ENCODE measurements at regions not wholly inside any gene's neighbourhood (a gene's known extent, or its start where the extent isn't known, plus 50 kb on each side); places are given as distances from the start of the nearest gene placed in this dataset.
"Not testable (repeated sequence)": the region's sequence is repeated elsewhere in the genome, so short reads cannot be mapped to it uniquely, and the experiment has no call there.

DNA sequence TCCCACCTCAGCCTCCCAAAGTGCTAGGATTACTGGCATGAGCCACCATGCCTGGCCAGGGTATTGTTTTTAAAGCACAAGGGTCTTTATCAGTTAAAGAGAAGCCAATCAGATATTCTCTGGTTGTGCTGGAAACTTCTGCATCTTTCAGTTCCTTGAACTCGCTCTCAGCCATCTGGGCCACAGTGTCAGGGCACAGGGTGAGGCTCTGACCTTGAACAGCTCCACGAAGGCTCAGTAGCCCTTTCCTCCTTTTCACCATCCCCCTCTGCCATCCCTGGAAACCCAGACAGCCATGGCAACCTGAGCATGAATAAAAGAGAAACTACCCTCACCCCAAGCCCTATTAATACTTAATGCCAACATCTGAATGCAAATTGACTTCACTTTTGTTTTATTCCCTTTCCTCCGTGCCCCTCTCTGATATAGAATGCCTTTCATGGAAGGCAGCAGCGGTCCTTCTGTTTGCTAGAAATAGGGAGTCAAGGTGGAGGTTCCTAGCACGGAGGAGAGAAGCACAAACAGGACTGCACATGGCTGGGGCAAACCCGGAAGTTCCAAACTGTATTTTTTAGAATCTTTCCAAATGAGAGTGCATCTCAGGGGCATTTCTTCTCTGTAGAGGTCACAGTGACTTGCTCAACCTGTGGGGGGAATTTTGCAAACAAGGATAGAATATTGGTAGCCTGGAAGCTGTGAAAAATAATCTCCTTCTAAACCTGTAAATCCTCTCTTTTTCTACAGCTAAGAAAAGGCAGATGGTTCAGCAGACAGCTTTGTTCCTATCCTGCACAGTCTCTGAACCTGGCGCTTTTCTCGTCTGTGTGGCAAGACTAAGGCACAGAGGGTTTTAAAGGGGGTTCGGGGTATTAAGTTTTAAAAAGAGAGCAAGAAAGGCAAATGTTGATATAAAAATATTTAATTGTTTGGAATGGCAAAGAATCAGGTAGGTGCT lies 176.4 kb upstream of the RREB1 start:
- in situ Hi-C loops (cut with MboI; ENCODE audit: low sequenced_read_pairs): no loop called here

DNA sequence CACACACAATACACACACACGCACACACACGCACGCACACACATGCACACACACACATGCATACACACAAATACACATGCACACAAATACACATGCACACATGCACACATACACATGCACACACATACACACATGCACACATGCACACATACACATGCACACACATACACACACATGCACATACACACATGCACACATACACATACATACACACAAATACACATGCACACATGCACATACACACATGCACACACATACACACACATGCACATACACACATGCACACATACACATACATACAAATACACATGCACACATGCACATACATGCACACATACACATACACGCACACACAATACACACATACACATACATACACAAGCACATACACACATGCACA lies 175.4 kb upstream of the RREB1 start:
- in situ Hi-C loops (cut with MboI; ENCODE audit: low sequenced_read_pairs): no loop called here

DNA sequence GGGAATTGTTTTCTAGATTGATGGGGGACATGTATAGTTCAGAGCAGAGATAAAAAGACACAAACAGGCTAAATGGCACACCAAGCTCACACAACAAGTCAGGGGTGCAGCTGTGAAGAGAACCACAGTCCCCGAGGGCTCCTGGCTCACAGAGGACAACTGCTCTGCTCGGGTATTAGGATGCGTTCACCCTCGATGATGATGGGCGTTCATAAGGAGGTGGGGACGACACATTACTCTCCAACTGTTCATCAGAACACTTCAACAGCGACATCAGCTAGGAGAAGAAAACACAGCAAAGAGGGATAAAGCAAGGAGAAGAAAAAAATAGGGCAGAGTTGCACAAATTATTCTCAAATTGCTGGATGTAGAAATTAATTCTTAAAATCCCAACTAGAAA lies 174.8 kb upstream of the RREB1 start:
- in situ Hi-C loops (cut with MboI; ENCODE audit: low sequenced_read_pairs): no loop called here

DNA sequence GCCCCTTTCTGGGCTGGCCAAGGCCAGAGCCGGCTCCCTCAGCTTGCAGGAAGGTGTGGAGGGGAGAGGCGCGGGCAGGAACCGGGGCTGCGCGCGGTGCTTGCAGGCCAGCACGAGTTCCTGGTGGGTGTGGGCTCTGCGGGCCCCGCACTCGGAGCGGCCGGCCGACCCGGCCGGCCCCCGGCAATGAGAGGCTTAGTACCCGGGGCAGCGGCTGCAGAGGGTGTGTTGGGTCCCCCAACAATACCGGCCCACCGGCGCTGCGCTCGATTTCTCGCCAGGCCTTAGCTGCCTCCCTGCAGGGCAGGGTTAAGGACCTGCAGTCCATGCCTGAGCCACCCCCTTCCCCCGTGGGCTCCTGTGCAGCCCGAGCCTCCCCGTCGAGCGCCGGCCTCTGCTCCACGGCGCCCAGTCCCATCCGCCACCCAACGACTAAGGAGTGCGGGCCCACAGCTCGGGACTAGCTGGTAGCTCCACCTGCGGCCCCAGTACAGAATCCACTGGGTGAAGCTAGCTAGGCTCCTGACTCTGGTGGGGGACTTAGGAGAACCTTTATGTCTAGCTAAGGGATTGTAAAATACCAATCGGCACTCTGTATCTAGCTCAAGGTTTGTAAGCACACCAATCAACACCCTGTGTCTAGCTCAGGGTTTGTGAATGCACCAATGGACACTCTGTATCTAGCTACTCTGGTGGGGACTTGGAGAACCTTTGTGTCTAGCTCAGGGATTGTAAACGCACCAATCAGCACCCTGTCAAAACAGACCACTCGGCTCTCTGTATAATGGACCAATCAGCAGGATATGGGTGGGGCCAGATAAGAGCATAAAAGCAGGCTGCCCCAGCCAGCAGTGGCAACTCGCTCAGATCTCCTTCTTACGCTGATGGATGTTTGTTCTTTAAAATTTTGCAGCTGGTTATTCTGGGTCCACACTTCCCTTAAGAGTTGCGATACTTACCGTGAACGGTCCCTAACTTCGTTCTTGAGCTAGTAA lies 167.4 kb upstream of the RREB1 start:
- in situ Hi-C loops (cut with MboI; ENCODE audit: low sequenced_read_pairs): no loop called here

DNA sequence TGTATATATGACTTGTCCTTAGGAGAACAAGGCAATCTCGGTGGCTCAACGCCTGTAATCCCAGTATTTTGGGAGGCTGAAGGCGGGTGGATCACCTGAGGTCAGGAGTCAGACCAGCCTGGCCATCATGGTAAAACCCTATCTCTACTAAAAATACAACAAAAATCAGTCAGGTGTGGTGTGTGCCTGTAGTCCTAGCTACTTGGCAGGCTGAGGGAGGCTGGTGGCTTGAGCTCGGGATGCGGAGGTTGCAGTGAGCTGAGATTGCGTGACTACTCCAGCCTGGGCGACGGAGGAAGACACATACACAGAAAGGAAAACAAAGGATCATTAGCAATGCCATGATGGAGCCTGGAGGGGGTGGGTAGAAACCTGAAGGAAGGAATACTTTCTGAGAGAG lies 166.6 kb upstream of the RREB1 start:
- in situ Hi-C loops (cut with MboI; ENCODE audit: low sequenced_read_pairs): no loop called here

DNA sequence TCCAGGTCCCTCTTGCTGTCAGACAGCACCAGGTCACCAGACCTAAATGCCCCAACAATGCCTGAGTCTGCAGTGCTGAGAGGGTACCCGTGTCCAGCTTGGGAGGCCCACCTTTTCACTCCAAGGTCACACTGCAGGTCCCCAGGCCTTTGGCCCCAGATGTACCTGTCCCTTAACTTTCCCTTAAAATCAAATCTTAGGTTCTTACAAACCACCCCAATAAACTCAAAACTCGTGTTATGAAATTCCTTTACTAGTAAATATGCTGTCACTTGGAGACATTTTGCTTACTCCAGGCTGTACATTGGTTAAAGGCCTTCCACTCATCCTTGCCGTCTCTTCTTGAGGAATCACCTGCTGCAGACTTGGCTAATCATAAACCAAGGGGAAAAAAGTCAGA lies 165.7 kb upstream of the RREB1 start:
- in situ Hi-C loops (cut with MboI; ENCODE audit: low sequenced_read_pairs): no loop called here

DNA sequence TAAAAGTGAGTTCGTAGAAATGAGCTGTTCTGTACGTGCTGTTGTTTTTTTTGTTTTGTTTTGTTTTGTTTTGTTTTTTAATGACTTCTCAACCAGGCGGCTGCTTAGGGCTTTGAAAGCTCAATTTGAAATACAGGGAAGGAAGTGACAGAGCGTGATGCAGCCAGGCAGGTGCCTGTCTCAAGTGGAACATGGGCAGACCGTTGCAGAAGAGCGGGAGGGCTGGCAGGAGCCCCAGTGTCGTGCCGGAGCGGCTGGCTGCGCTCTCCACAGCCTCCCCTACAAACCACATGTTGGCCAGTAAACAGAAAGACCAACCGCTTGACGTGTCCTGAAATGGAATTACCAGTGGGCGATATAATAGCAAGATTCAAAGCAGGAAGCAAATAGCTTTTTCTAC lies 164.9 kb upstream of the RREB1 start:
- in situ Hi-C loops (cut with MboI; ENCODE audit: low sequenced_read_pairs): no loop called here

DNA sequence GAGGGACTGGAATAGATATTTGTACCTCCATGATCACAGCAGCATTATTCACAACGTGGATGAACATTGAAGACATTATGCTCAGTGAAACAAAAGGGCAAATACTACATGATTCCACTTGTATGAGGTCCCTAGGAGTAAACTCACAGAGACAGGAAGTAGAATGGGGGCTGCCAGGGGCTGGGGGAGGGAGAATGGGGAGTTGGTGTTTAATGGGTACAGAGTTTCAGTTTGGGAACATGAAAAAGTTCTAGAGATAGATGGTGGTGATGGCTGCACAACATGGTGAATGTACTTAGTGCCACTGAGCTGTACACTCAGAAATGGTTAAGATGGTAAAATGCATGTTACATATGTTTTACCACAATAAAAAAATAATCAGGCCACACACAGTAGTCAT lies 164.3 kb upstream of the RREB1 start:
- in situ Hi-C loops (cut with MboI; ENCODE audit: low sequenced_read_pairs): no loop called here

DNA sequence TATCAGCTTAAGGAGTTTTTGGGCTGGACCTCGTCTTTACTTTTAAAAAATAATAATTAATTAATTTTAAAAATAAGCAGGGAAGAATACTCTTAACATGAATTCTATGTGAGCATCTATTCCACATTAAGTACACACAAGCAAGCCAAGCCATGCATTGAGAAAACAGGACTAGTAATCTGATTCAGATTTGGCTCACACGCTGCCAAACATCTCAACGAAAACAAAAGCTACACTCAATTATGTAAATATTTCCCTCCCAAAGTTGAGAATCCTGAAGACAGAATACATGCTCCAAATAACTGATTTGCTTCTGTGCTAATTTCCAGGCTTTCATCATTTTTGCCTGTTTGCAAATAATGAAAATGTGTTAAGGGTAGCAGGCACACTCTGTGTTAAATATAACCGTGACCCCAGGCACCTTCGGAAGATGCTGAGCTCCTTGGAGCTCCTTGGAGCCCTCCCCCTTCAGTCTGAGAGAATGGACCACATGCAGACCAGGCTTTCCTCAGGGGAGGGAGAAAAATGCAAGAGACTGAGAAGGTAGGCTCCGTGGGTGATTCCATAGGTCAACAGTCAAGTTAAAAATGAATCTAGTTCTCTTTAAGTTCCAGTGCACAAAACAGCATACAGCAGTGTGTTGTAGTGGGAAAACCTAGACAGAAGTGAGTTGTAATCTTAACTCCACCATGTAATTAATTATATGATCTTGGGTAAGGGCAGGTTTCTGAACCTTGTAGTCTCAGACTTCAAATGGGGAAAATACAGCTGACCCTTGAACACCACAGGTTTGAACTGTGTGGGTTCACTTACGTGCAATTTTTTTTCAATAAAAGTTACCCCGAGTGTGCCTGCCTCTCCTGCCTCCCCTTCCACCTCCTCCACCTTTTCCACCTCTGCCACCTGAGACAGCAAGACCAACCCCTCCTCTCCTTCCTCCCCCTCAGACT lies 161.3 kb upstream of the RREB1 start:
- in situ Hi-C loops (cut with MboI; ENCODE audit: low sequenced_read_pairs): no loop called here

DNA sequence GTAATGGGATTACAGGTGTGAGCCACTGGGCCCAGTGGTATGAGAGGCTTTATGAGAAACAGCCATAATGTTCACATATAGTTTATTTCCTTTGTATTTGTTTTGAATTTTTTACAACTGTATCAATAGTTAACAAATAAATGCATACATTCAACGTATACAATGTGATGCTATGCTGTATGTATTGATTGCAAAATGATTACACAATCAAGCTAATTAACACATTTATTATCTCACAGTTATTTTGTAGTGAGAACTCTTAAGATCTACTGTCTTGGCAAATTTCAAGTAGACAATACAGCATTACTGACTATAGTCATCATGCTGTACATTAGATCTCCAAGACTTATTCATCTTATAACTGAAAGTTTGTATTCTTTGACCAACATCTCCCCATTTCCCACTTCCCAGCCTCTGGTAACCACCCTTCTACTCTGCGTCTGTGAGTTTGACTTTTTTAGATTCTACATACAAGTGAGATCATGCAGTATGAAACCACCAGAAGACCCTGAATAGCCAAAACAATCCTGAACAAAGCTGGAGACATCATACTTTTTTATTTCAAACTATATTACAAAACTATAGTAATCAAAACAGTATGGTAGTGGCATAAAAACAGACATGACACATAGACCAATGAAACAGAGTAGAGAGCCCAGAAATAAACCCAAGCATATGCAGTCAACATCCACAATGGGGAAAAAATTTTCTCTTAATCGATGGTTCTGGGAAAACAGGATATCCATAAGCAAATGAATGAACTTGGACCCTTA lies 157.2 kb upstream of the RREB1 start:
- in situ Hi-C loops (cut with MboI; ENCODE audit: low sequenced_read_pairs): no loop called here

DNA sequence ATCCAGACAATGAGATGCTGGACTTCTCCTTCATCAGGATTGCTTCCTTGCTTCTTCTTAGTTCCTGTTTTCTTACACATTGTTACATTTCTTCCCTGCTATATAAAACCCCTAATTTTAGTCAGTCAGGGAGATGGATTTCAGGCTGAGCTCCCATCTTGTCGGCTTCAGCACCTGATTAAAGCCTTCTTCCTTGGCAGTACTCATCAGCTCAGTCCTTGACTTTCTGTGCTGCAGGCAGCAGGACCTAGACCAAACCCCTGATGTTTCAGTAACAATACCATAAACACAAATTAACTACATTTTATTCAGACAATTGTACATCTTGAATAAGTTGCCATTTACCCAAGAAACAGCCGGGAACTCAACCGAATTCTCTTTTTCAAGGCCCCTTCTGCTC lies 156.4 kb upstream of the RREB1 start:
- in situ Hi-C loops (cut with MboI; ENCODE audit: low sequenced_read_pairs): no loop called here

DNA sequence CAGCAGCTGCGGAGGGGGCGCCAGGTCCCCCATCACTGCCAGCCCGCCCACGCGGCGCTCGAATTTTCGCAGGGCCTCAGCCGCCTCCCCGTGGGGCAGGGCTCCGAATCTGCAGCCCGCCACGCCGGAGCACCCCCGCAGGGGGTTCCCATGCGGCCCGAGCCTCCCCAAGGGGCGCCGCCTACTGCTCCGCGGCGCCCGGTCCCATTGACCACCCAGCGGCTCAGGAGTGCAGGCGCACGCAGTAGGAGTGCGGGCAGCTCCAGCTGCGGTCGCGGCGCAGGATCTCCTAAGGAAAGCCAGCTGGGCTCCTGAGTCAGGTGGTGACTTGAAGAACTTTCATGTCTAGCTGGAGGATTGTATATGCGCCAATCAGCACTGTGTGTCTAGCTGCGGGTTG lies 155.3 kb upstream of the RREB1 start:
- in situ Hi-C loops (cut with MboI; ENCODE audit: low sequenced_read_pairs): no loop called here

DNA sequence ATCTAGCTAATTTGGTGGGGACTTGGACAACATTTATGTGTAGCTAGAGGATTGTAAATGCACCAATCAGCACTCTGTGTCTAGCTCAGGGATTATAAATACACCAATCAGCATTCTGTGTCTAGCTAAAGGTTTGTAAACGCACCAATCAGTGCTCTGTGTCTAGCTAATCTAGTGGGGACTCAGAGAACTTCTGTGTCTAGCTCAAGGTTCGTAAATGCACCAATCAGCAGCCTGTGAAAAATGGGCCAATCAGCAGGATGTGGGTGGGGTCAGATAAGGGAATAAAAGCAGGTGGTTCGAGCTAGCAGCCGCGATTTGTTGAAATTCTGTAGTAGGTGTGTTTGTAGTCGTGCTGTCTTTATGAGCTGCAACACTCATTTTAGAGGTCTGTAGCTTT lies 154.8 kb upstream of the RREB1 start:
- in situ Hi-C loops (cut with MboI; ENCODE audit: low sequenced_read_pairs): not testable (repeated sequence)

DNA sequence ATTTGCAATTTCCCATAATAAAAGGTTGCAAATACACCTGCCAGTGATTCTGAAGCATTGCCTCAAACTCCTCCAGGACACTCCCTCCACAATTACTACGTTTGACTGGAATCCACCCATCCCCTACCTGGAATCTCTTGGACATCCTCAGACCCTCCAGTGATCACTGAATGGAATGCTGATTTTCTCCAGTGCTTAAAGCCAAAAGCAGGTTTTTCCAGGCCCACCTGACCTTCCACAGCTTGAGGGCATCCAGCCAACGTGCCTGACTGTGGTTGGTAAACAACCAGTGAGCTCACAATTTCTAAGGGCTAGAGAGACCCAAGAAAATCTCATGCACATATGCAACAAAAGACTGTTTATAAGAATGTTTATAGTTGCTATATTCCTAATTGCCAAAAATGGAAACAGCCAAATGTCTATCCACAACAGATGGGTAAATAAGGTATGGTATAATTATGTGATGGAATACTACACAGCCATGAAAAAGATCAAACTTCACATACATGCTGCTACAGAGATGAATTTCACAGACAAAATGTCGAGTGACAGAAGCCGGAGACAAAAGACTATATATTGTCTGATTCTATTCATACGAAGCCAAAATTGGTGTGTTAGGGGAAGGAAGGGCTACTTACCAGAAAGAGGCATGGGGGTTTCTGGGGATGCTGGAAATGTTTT lies 147.1 kb upstream of the RREB1 start:
- in situ Hi-C loops (cut with MboI; ENCODE audit: low sequenced_read_pairs): no loop called here

DNA sequence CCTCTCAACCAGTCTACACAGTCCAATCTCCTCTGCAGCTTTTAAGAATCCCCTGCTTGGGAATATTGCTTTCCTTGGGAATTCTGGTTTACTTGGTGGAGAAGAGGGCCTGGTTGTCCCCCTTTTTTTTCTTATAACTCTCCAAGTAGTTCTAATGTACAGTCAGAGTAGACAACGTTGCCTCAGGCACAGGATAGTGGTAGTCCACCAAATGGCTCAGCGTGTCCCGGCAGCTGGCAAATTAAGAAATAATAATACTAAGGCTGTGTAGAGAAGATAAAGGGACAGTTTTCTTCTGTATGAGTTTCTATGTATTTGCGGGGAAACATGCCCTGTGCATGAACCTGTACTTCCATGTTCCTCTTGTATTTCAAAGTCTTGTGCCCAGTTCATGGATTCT lies 145.7 kb upstream of the RREB1 start:
- in situ Hi-C loops (cut with MboI; ENCODE audit: low sequenced_read_pairs): no loop called here

DNA sequence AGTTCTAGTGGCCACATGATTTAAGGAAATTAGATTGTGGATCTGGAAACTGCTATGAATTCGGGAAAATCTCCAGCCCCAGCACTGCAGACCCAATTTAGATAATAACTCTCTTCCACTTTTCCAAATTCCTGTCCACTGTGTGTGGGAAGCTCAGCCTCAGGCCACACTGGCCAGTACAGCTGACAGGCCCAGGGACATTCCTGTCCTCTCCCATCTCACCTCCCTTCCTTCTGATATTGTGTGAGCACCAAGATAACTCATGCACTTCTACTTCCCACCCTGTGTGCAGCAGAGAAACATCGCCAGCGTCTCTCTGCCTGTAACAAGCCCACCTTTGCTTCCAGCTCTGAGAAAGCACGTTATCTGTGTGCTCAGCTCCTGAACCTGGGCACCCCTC lies 145.1 kb upstream of the RREB1 start:
- in situ Hi-C loops (cut with MboI; ENCODE audit: low sequenced_read_pairs): no loop called here

DNA sequence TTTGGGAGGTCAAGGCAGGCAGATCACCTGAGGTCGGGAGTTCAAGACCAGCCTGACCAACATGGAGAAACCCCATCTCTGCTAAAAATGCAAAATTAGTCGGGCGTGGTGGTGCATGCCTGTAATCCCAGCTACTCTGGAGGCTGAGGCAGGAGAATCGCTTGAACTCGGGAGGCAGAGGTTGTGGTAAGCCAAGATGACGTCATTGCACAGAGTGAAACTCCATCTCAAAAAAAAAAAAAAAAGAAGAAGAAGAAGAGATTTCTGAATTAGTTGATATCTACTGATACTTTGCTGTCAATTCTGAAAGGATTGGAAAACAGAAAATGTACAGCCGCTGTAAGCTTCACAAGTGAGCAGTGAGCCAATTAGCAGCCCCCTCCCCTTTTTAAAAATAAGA lies 144.4 kb upstream of the RREB1 start:
- in situ Hi-C loops (cut with MboI; ENCODE audit: low sequenced_read_pairs): not testable (repeated sequence)

DNA sequence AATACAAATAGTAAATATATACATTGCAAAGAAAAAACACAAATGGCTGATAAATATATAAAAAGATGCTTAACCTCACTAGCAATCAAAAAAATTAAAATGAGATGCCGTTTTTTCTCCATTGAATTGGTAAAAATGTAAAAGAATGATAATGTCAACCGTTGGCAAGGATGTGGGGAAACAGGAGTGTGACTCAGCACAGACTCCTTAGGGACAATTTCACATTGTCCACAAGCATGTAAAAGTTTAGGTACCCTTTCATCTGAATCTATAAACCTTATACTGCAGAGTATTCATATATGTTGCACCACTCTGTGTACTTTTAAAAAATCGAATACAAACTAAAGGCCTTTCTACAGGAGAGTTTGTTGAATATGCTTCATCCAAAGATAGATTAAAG lies 143.1 kb upstream of the RREB1 start:
- in situ Hi-C loops (cut with MboI; ENCODE audit: low sequenced_read_pairs): no loop called here

DNA sequence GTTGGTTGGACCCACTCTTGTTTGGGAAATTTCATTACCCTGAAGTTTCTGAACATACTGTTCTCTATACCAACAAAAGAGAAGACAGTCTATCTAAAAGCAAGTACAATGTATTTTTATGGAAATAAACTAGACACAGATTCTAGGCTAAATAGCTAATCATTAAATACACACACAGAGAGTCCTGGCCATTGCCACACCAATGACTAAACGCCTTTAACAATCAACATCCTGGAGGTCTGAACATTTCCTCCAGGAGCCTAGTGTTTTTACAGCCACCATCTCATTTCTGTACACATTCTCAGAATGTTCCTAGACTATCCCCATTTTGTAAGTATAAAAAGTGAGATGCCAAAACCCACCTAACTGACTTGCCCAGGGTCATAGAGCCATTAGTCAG lies 141.6 kb upstream of the RREB1 start:
- in situ Hi-C loops (cut with MboI; ENCODE audit: low sequenced_read_pairs): no loop called here
